Suppressor macrophage (primary cell): ENCODE measurements at regions not wholly inside any gene's neighbourhood (a gene's known extent, or its start where the extent isn't known, plus 50 kb on each side); places are given as distances from the start of the nearest gene placed in this dataset.
"Not testable (repeated sequence)": the region's sequence is repeated elsewhere in the genome, so short reads cannot be mapped to it uniquely, and the experiment has no call there.

Source experiments
- DNase-seq, 4 experiments: peaks; one replicate each; pipeline ENCODE4 v3.0.0-alpha.2; 2020 to 2022

GRCh38 chr7:113783403-113783802 lies 135.4 kb downstream of the PPP1R3A start:
- DNase-seq: no peak

GRCh38 chr7:113775804-113776203 lies 143.0 kb downstream of the PPP1R3A start:
- no peak for DNase-seq

GRCh38 chr7:113775401-113775800 lies 143.4 kb downstream of the PPP1R3A start:
- no peak for DNase-seq

- peak; percentile 53 to 83 (median 69) for DNase-seq
Measured at GRCh38 chr7:113774182-113774807, 144.5 kb downstream of the PPP1R3A start.

- DNase-seq: no peak
Measured at GRCh38 chr7:113770146-113770738, 148.6 kb downstream of the PPP1R3A start.

- DNase-seq: no peak
Measured at GRCh38 chr7:113768387-113768786, 150.4 kb downstream of the PPP1R3A start.

GRCh38 chr7:113764401-113765035 lies 154.3 kb downstream of the PPP1R3A start:
- DNase-seq: no peak

GRCh38 chr7:113763226-113763625 lies 155.6 kb downstream of the PPP1R3A start:
- DNase-seq: no peak

- no peak for DNase-seq
Measured at GRCh38 chr7:113756250-113756649, 162.6 kb downstream of the PPP1R3A start.

- no peak for DNase-seq
Measured at GRCh38 chr7:113752689-113753088, 166.1 kb downstream of the PPP1R3A start.

GRCh38 chr7:113752289-113752688 lies 166.5 kb downstream of the PPP1R3A start:
- no peak for DNase-seq

GRCh38 chr7:113751547-113751946 lies 167.3 kb downstream of the PPP1R3A start:
- DNase-seq: no peak

- not testable (repeated sequence) for DNase-seq
Measured at GRCh38 chr7:113748385-113748784, 170.4 kb downstream of the PPP1R3A start.

GRCh38 chr7:113742946-113743431 lies 175.8 kb downstream of the PPP1R3A start:
- DNase-seq: not testable (repeated sequence)

- no peak for DNase-seq
Measured at GRCh38 chr7:113742377-113742776, 176.4 kb downstream of the PPP1R3A start.

GRCh38 chr7:113731571-113731970 lies 187.2 kb downstream of the PPP1R3A start:
- DNase-seq: no peak

GRCh38 chr7:113730309-113730955 lies 188.4 kb downstream of the PPP1R3A start:
- no peak for DNase-seq

GRCh38 chr7:113727486-113727885 lies 191.3 kb downstream of the PPP1R3A start:
- no peak for DNase-seq

- no peak for DNase-seq
Measured at GRCh38 chr7:113722006-113722405, 196.8 kb downstream of the PPP1R3A start.

- DNase-seq: no peak
Measured at GRCh38 chr7:113717739-113718138, 201.1 kb downstream of the PPP1R3A start.

- no peak for DNase-seq
Measured at GRCh38 chr7:113715981-113716856, 202.6 kb downstream of the PPP1R3A start.

- no peak for DNase-seq
Measured at GRCh38 chr7:113715262-113715661, 203.5 kb downstream of the PPP1R3A start.
